CD8-positive, alpha-beta memory T cell (primary cell): ENCODE measurements at regions not wholly inside any gene's neighbourhood (a gene's known extent, or its start where the extent isn't known, plus 50 kb on each side); places are given as distances from the start of the nearest gene placed in this dataset.

Experiments
- CTCF ChIA-PET: fragments of 350-600 bp; sonication (Branson Sonifier 250); formaldehyde crosslinking; loops from one replicate; lab custom pipeline; 2021; ENCODE audit warnings: antibody characterized with exemption; lab: Charles Lee
- POLR2A ChIA-PET: fragments of 350-600 bp; sonication (Branson Sonifier 250); formaldehyde crosslinking; loops from one replicate; lab custom pipeline; 2021; ENCODE audit warnings: antibody characterized with exemption; lab: Charles Lee
- DNase-seq, 5 donors: peaks; one replicate each; pipeline versions ENCODE4 v3.0.0 to v3.0.0-alpha.2; 2020 to 2022; ENCODE audit warnings: mixed read lengths in 1 of 5
- H3K27ac ChIP-seq: one replicate; pipeline ENCODE4 v1.7.0; 2013; ENCODE audit warnings: low read depth, mild to moderate bottlenecking, low read length, moderate library complexity
- H3K27me3 ChIP-seq: 2 replicates; pipeline ENCODE4 v1.7.0; 2013; ENCODE audit warnings: low read length, mild to moderate bottlenecking; ENCODE audit not compliant: insufficient read depth, poor library complexity, severe bottlenecking
- H3K36me3 ChIP-seq: 2 replicates; pipeline ENCODE4 v1.7.0; 2013; ENCODE audit warnings: mild to moderate bottlenecking, low read length, moderate library complexity; ENCODE audit not compliant: insufficient read depth
- H3K4me1 ChIP-seq: 2 replicates; pipeline ENCODE4 v1.7.0; 2013; ENCODE audit warnings: mild to moderate bottlenecking, low read length, moderate library complexity; ENCODE audit not compliant: insufficient read depth
- H3K4me3 ChIP-seq: 2 replicates; pipeline ENCODE4 v1.7.0; 2013; ENCODE audit warnings: mild to moderate bottlenecking, low read length
- H3K9me3 ChIP-seq: 2 replicates; pipeline ENCODE4 v1.7.0; 2013; ENCODE audit warnings: mild to moderate bottlenecking, low read length
- H3K27ac Mint-ChIP-seq, 8 donors: one replicate each; pipeline ENCODE4 v1.8.0; 2020 to 2021; ENCODE audit warnings: mixed read lengths in 8 of 8, mild to moderate bottlenecking in 6 of 8, inconsistent platforms in 3 of 8, moderate library complexity in 3 of 8
- H3K27me3 Mint-ChIP-seq, 2 donors: one replicate each; pipeline ENCODE4 v1.8.0; 2020 to 2021; ENCODE audit warnings: mixed read lengths in 2 of 2, mild to moderate bottlenecking in 1 of 2, moderate library complexity in 1 of 2
- H3K36me3 Mint-ChIP-seq, 3 donors: one replicate each; pipeline ENCODE4 v1.8.0; 2020 to 2021; ENCODE audit warnings: mixed read lengths in 3 of 3, inconsistent platforms in 1 of 3, mild to moderate bottlenecking in 1 of 3
- H3K4me1 Mint-ChIP-seq, 3 donors: one replicate each; pipeline ENCODE4 v1.8.0; 2020 to 2021; ENCODE audit warnings: mixed read lengths in 3 of 3, inconsistent platforms in 1 of 3, mild to moderate bottlenecking in 1 of 3
- H3K4me3 Mint-ChIP-seq, 7 donors: one replicate each; pipeline ENCODE4 v1.8.0; 2020 to 2021; ENCODE audit warnings: mixed read lengths in 7 of 7, mild to moderate bottlenecking in 6 of 7, moderate library complexity in 4 of 7, inconsistent platforms in 2 of 7
- H3K9me3 Mint-ChIP-seq, 5 donors: one replicate each; pipeline ENCODE4 v1.8.0; 2020 to 2022; ENCODE audit warnings: mixed read lengths in 5 of 5, mild to moderate bottlenecking in 3 of 5, moderate library complexity in 2 of 5, inconsistent platforms in 1 of 5

- Mint-ChIP-seq H3K4me1 (no peaks in the 10 kb centered on the region), H3K27me3 (peaks cover 5 to 6% of the 10 kb centered on the region in 2 donors), H3K36me3 (no peaks in the 10 kb centered on the region), H3K4me3 (no peak overlapping the region), H3K9me3 (no peaks in the 10 kb centered on the region), H3K27ac (no peak overlapping the region)
- no peaks in the 10 kb centered on the region for H3K27me3 ChIP-seq
- H3K27ac ChIP-seq, result no peak overlapping the region
- H3K9me3 ChIP-seq, result no peaks in the 10 kb centered on the region
- no peak for DNase-seq
- no peaks in the 10 kb centered on the region for H3K36me3 ChIP-seq
- POLR2A ChIA-PET, result no interaction called here
- no peak overlapping the region for H3K4me3 ChIP-seq
- CTCF ChIA-PET, result no interaction called here
- H3K4me1 ChIP-seq, result no peaks in the 10 kb centered on the region
These were observed 98.2 kb downstream of the NDFIP1 start for GRCh38 chr5:142206801-142207200.

- POLR2A ChIA-PET, result no interaction called here
- Histone ChIP-seq H3K9me3 (no peaks in the 10 kb centered on the region), H3K36me3 (no peaks in the 10 kb centered on the region), H3K27ac (no peak overlapping the region), H3K4me1 (no peaks in the 10 kb centered on the region), H3K27me3 (no peaks in the 10 kb centered on the region), H3K4me3 (no peak overlapping the region)
- H3K27ac Mint-ChIP-seq, result no peak overlapping the region
- no peak for DNase-seq
- H3K36me3 Mint-ChIP-seq, result no peaks in the 10 kb centered on the region
- no peaks in the 10 kb centered on the region for H3K9me3 Mint-ChIP-seq
- H3K4me1 Mint-ChIP-seq, result no peaks in the 10 kb centered on the region
- CTCF ChIA-PET, result no interaction called here
- no peak overlapping the region for H3K4me3 Mint-ChIP-seq
- peaks cover 4% of the 10 kb centered on the region in 2 donors for H3K27me3 Mint-ChIP-seq
These were observed 95.6 kb downstream of the NDFIP1 start for GRCh38 chr5:142204219-142204618.
